Esophagus muscularis mucosa (tissue), 3 donors: ENCODE measurements at regions not wholly inside any gene's neighbourhood (a gene's known extent, or its start where the extent isn't known, plus 50 kb on each side); places are given as distances from the start of the nearest gene placed in this dataset.

ENCODE experiments used
- CTCF ChIP-seq, 3 experiments: fragments of 200-600 bp in 2 of 3; fragments of 450-650 bp in 1 of 3; sonication (generic) in 2 of 3; IDR thresholded peaks; one replicate each; pipeline ENCODE4 v1.5.1; 2017 to 2019; ENCODE audit warnings: antibody characterized with exemption in 3 of 3, mild to moderate bottlenecking in 2 of 3, moderate library complexity in 1 of 3
- EP300 ChIP-seq: sonication (generic); formaldehyde crosslinking; IDR thresholded peaks from one replicate; pipeline ENCODE4 v1.6.1; 2017; ENCODE audit warnings: antibody characterized with exemption

- TF ChIP-seq CTCF (IDR thresholded peaks at IDR 0.05) (no peak), EP300 (no peak)
Observed at GRCh38 chr9:75372499-75373268, 284.4 kb downstream of the OSTF1 start.
